Stimulated activated naive B cell treated with anti-CD40 and anti-IgM and Interleukin-4, amounts not matched to agents 10 μg/mL and 1 μg/mL and 100 μg/mL, for 72 hours (primary cell): ENCODE measurements at regions not wholly inside any gene's neighbourhood (a gene's known extent, or its start where the extent isn't known, plus 50 kb on each side); places are given as distances from the start of the nearest gene placed in this dataset.

Source experiments
- ATAC-seq, 2 donors: fragments of 150-1000 bp; cut with Tn5 transposase; replicated peaks; 2 replicates each; pipeline ENCODE4 v1.10.0; 2021; ENCODE audit warnings: moderate library complexity in 1 of 2
- DNase-seq: peaks from one replicate; pipeline ENCODE4 v3.0.0; 2021
- H3K27ac Mint-ChIP-seq: one replicate; pipeline ENCODE4 v1.8.0; 2022; ENCODE audit warnings: mild to moderate bottlenecking, mixed read lengths
- H3K27me3 Mint-ChIP-seq, 2 donors: one replicate each; pipeline ENCODE4 v1.8.0; 2022; ENCODE audit warnings: mixed read lengths in 2 of 2
- H3K36me3 Mint-ChIP-seq, 2 donors: one replicate each; pipeline ENCODE4 v1.8.0; 2022; ENCODE audit warnings: mixed read lengths in 2 of 2, mild to moderate bottlenecking in 1 of 2
- H3K4me1 Mint-ChIP-seq, 2 donors: one replicate each; pipeline ENCODE4 v1.8.0; 2022; ENCODE audit warnings: mixed read lengths in 2 of 2, mild to moderate bottlenecking in 1 of 2
- H3K4me3 Mint-ChIP-seq, 2 donors: one replicate each; pipeline ENCODE4 v1.8.0; 2022; ENCODE audit warnings: mild to moderate bottlenecking in 2 of 2, mixed read lengths in 2 of 2, moderate library complexity in 1 of 2
- H3K9me3 Mint-ChIP-seq, 2 donors: one replicate each; pipeline ENCODE4 v1.8.0; 2022; ENCODE audit warnings: mixed read lengths in 2 of 2, mild to moderate bottlenecking in 1 of 2

DNA sequence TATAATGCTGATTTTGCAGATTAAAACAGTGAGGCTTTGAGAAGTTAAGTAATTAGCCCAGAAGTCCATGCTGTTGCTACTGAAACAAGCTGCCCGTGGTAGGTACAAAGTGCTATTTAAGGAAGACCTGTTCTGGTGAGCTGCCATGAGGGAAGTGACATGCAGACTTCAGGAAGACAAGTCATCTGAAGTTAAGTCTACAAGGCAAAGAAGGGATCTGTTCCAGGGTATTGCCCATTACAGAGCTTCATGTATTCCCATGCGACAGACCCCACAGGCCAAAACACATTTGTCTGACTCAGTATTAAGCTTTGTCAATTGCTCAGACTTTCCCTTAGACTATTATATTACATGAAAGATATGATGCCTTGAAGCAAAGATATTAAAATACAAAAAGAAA lies 520.8 kb downstream of the FBXO15 start:
- H3K4me1 Mint-ChIP-seq = no peaks in the 10 kb centered on the region
- ATAC-seq = no peak
- no peak overlapping the region for H3K27ac Mint-ChIP-seq
- H3K36me3 Mint-ChIP-seq = no peaks in the 10 kb centered on the region
- DNase-seq = no peak
- no peak overlapping the region for H3K4me3 Mint-ChIP-seq
- peaks cover 0 to 7% of the 10 kb centered on the region in 2 donors for H3K27me3 Mint-ChIP-seq
- no peaks in the 10 kb centered on the region for H3K9me3 Mint-ChIP-seq

DNA sequence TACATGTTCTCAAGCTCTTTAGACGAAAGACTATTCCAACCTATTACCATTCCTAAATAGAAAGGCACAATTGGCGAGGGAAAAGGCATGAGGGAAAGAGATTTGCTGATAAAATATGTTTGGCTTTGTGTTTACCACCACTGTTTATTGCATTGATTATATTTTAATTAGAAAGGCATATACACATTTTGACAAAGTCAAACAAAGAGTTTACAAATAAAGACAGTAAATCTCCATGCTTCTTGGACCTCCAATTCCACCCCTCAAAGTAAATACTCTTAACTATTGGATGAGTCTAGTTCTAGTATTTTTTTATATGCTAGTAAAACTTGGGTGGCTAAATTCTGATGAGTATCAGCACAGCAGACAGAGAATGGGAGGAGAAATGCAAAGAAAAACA lies 521.4 kb downstream of the FBXO15 start:
- no peak overlapping the region for H3K27ac Mint-ChIP-seq
- no peaks in the 10 kb centered on the region for H3K9me3 Mint-ChIP-seq
- H3K4me1 Mint-ChIP-seq = no peaks in the 10 kb centered on the region
- no peaks in the 10 kb centered on the region for H3K36me3 Mint-ChIP-seq
- H3K27me3 Mint-ChIP-seq = peaks cover 0 to 7% of the 10 kb centered on the region in 2 donors
- no peak for ATAC-seq
- DNase-seq = no peak
- no peak overlapping the region for H3K4me3 Mint-ChIP-seq

DNA sequence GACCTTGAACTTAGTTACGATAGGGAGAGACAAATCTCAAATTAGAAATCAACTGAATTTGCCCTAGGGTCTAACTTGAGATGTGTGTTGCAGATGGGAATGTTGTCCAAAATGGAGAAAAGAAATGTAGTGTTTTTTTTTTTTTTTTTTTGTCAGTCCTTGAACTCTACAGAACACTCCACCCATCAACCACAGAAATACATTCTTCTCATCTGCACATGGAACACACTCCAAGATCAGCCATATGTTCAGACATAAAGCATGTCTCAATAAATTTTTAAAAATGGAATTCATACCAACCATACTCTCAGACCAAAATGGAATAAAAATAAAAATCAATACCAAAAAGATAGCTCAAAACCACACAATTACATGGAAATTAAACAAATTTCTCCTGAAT lies 526.5 kb downstream of the FBXO15 start:
- Mint-ChIP-seq H3K9me3 (no peaks in the 10 kb centered on the region), H3K4me1 (no peaks in the 10 kb centered on the region), H3K4me3 (no peak overlapping the region), H3K27me3 (peaks cover 5 to 7% of the 10 kb centered on the region in 2 donors), H3K27ac (no peak overlapping the region), H3K36me3 (no peaks in the 10 kb centered on the region)
- ATAC-seq = no peak
- DNase-seq = no peak

DNA sequence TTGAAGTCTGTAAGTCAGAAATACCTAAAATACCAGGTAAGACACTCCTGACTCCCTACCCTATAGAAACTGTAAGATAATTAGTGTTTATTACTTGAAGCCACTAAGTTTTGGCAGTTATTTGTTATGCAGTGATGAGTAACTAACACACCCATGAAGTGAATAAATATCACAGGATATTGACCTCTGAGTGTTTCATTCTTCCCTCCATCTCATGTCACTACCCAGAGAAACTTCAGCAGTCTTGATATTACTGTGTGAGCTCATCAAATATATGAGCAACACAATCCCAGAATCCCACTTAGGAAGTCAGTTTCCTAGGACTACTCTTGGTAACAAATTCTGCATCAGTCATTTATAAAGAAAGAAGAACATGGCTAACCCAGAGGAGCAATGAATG lies 529.7 kb downstream of the FBXO15 start:
- no peak for ATAC-seq
- Mint-ChIP-seq H3K36me3 (no peaks in the 10 kb centered on the region), H3K27me3 (peaks cover 5 to 7% of the 10 kb centered on the region in 2 donors), H3K4me3 (no peak overlapping the region), H3K4me1 (no peaks in the 10 kb centered on the region), H3K9me3 (no peaks in the 10 kb centered on the region), H3K27ac (no peak overlapping the region)
- DNase-seq = no peak

DNA sequence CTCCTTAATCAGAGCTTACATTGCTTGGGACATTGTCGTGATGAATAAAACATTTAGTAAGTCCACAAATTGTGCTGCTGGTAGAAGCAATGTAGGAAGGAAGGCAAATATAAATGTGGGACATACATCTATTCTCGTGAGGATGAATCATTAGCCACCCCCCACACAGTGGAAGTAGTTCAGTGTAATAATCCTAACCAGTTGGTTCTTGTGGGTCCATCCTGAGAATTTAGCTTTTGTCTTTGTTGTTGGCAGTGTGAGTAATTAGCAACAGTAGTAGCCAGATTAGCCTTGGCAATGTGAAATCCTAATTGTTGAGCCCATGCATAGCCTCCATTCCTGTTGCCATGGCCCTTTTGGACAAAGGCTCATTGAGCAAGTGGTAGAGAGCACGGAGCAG lies 532.1 kb downstream of the FBXO15 start:
- Mint-ChIP-seq H3K36me3 (no peaks in the 10 kb centered on the region), H3K27ac (no peak overlapping the region), H3K27me3 (peaks cover 0 to 5% of the 10 kb centered on the region in 2 donors), H3K9me3 (no peaks in the 10 kb centered on the region), H3K4me1 (no peaks in the 10 kb centered on the region), H3K4me3 (no peak overlapping the region)
- ATAC-seq (no peak), DNase-seq (no peak)

DNA sequence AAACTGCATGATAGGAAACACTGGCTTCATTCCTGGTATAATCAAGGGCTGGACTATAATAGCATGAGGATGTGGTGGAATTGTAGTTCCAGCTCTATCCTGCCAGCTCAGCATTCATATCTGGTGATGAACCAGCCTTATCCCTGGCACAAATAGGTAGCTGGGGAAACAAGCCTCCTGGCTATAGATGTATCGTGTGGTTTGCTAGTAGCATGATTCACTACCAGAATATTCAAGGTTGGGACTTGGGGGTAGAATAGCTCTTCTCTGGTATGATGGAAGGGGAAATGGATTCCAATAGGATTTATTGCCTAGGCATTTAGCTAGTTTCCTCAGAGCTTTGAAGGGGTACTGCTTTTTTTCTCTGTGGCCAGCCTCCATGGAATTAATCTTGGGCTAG lies 532.8 kb downstream of the FBXO15 start:
- H3K9me3 Mint-ChIP-seq = no peaks in the 10 kb centered on the region
- no peaks in the 10 kb centered on the region for H3K36me3 Mint-ChIP-seq
- no peak for DNase-seq
- peaks cover 0 to 5% of the 10 kb centered on the region in 2 donors for H3K27me3 Mint-ChIP-seq
- H3K4me1 Mint-ChIP-seq = no peaks in the 10 kb centered on the region
- ATAC-seq = no peak
- no peak overlapping the region for H3K27ac Mint-ChIP-seq
- H3K4me3 Mint-ChIP-seq = no peak overlapping the region

DNA sequence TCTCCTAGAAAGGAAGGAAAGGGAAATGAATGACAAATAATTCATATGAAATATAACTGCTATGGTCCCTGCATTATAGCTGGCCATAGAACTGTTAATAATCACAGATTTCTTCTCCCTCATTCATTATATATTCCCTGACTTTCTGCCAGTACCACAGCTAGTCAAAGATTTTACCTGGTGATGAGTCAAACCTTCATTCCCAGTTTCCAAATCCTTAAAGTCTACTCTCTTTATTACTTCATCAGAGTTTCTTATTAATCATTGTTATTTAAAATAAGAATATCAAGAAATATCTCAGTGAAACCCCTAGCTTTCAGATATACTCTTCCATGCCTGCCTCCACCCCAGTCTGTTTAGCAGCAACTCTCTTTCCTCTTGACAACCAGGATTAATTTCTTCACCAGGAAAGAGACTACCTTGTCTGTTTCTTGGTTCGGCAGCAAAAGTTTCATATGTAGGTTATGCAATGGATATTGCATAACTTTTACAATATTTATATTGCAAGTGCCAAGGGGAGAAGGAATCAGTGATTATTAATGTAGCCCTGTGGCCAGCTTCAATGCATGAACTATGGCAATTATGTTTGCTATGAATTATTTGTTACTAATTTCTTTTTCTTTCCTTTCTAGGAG lies 533.8 kb downstream of the FBXO15 start:
- DNase-seq = no peak
- H3K4me3 Mint-ChIP-seq = no peak overlapping the region
- H3K9me3 Mint-ChIP-seq = no peaks in the 10 kb centered on the region
- no peak overlapping the region for H3K27ac Mint-ChIP-seq
- no peak for ATAC-seq
- peaks cover 0 to 5% of the 10 kb centered on the region in 2 donors for H3K27me3 Mint-ChIP-seq
- no peaks in the 10 kb centered on the region for H3K36me3 Mint-ChIP-seq
- H3K4me1 Mint-ChIP-seq = no peaks in the 10 kb centered on the region

DNA sequence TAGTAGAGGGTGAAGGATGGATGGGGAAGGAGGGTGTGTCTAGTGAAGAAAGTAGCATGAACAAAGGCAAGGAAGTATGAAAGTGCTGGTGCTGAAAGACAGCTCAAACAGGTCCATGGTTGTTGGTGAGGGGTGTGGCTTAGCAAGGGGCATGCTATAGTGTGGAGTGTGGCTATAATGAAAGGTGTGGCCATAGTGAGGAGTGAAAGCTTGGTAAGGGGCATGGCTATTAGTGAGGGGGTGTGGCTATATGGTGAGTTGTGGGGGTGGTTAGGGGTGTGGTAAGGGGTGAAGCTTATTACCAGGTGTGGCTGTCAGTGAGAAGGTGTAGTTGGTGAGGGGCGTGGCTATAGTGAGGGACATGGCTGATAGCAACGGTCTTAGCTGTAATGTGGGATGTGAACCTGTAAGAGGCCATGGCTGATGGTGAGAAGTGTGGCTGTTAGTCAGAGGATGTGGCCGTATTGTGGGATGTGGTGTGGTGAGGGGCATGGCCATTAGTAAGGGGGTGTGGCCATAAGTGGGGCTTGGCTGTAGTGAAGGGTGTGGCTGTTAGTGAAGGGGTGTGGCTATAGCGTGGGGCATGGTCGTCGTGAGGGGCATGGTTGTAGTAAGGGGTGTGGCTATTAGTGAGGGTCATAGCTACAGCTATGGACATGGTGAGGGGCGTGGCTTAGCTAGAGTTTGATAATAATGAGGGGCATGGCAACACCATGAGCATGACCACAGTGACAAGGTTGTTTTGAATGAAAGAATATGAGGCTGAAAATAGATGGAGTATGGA lies 549.6 kb downstream of the FBXO15 start:
- ATAC-seq = no peak
- peaks cover 6 to 7% of the 10 kb centered on the region in 2 donors for H3K9me3 Mint-ChIP-seq
- H3K36me3 Mint-ChIP-seq = no peaks in the 10 kb centered on the region
- no peak overlapping the region for H3K27ac Mint-ChIP-seq
- DNase-seq = no peak
- H3K4me3 Mint-ChIP-seq = no peak overlapping the region
- no peaks in the 10 kb centered on the region for H3K27me3 Mint-ChIP-seq
- no peaks in the 10 kb centered on the region for H3K4me1 Mint-ChIP-seq

DNA sequence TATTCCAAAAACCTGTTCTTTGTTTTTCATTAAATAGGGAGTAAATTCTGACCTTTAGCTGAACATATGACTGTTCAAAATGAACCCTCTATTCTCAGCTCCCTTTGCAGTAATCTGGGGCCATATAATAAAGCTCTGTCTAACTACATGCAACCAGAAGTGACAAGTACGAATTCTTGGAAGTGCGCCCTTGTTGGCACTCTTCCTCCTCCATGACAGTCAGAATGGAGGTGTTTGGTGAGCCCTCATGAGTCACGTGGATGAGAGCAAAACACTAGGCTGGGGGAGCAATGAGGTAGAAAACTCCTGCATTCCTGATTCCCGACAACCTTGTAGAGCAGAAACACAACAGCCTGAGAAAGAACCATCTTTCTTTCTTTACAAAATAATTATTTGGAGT lies 552.9 kb downstream of the FBXO15 start:
- no peak for DNase-seq
- no peak overlapping the region for H3K4me3 Mint-ChIP-seq
- H3K27ac Mint-ChIP-seq = no peak overlapping the region
- H3K4me1 Mint-ChIP-seq = no peaks in the 10 kb centered on the region
- H3K27me3 Mint-ChIP-seq = no peaks in the 10 kb centered on the region
- H3K9me3 Mint-ChIP-seq = peaks cover 6 to 7% of the 10 kb centered on the region in 2 donors
- H3K36me3 Mint-ChIP-seq = no peaks in the 10 kb centered on the region
- no peak for ATAC-seq

DNA sequence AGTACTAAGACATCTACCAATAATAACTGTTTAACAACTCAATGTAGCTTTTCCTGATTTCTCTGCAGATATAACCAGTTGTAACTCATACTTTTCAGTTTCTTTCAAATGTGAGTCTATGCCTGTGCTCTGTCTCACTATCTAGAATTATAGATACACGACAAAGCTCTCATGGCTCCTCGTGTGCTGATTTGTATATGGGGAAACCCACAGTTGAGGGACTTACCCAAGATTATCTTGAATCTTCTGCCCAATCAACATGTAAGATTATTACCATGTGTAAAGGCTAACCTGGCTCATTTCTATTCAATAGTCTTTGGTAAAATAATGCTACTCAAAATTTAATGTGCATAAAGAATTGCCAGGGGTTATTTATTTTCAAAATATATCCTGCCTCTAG lies 554.4 kb downstream of the FBXO15 start:
- no peak for DNase-seq
- H3K36me3 Mint-ChIP-seq = no peaks in the 10 kb centered on the region
- H3K4me3 Mint-ChIP-seq = no peak overlapping the region
- no peak overlapping the region for H3K27ac Mint-ChIP-seq
- H3K27me3 Mint-ChIP-seq = no peaks in the 10 kb centered on the region
- no peaks in the 10 kb centered on the region for H3K4me1 Mint-ChIP-seq
- peak; percentile 38 to 51 for ATAC-seq
- peaks cover 6 to 7% of the 10 kb centered on the region in 2 donors for H3K9me3 Mint-ChIP-seq

DNA sequence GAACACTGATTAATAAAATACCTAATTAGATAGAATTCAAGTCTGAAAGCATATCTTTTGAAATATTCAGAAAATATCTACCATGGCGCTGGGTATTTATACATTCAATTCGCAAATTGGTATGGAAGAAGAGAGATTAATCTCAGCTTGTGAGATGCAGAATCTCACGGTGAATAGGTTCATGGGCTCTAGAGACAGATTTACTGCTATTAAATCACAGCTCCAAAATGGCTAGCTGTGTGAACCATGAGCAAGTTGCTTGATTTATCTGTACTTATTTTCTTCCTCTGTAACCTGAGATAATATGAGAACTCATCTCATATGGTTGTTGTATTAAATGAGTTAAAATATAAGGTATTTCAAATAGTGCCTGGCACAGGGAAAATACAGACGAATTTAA lies 556.7 kb downstream of the FBXO15 start:
- Mint-ChIP-seq H3K27ac (no peak overlapping the region), H3K27me3 (no peaks in the 10 kb centered on the region), H3K36me3 (no peaks in the 10 kb centered on the region), H3K9me3 (no peaks in the 10 kb centered on the region), H3K4me3 (no peak overlapping the region), H3K4me1 (no peaks in the 10 kb centered on the region)
- ATAC-seq (no peak), DNase-seq (no peak)

DNA sequence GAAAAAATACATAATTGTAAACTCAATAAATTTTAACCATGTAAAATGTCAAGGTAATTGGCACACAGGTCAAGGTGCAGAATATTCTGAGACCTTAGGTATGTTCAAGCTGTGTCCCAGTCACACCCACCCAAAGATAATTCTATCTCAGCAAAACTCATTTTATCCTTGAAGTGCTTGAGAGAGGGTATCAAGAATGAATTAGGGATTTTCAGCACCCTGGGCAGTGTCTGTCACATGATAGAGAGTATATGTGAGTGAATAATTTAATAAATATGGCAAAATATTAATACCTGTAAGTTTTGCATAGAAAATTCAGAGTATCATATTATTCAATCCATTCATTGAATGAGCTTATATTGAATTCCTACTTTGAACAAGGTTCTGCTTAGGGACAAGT lies 567.9 kb downstream of the FBXO15 start:
- H3K27ac Mint-ChIP-seq = no peak overlapping the region
- H3K27me3 Mint-ChIP-seq = no peaks in the 10 kb centered on the region
- no peaks in the 10 kb centered on the region for H3K36me3 Mint-ChIP-seq
- H3K9me3 Mint-ChIP-seq = no peaks in the 10 kb centered on the region
- no peak overlapping the region for H3K4me3 Mint-ChIP-seq
- H3K4me1 Mint-ChIP-seq = no peaks in the 10 kb centered on the region
- ATAC-seq = no peak
- DNase-seq = no peak

DNA sequence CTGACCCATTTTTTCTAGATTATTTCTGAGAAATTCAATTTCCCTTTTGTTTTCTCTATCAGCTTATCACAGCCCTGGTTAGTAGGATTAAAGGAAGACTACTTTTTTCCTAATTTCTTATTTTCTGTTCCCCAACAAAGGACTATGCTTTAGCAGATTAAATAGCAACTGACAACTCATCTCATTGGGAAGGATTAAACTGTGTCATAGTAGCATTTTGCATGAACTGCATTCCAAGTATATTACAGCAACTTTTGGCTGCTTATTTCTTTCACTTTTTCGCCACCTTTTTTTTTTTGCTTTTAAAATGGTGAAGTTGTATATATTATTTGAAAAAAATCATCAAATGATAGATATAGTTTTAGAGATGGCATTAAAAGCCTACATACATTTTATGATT lies 570.3 kb downstream of the FBXO15 start:
- no peak for DNase-seq
- H3K36me3 Mint-ChIP-seq = no peaks in the 10 kb centered on the region
- no peaks in the 10 kb centered on the region for H3K27me3 Mint-ChIP-seq
- H3K27ac Mint-ChIP-seq = no peak overlapping the region
- H3K4me1 Mint-ChIP-seq = no peaks in the 10 kb centered on the region
- ATAC-seq = no peak
- no peaks in the 10 kb centered on the region for H3K9me3 Mint-ChIP-seq
- H3K4me3 Mint-ChIP-seq = no peak overlapping the region

DNA sequence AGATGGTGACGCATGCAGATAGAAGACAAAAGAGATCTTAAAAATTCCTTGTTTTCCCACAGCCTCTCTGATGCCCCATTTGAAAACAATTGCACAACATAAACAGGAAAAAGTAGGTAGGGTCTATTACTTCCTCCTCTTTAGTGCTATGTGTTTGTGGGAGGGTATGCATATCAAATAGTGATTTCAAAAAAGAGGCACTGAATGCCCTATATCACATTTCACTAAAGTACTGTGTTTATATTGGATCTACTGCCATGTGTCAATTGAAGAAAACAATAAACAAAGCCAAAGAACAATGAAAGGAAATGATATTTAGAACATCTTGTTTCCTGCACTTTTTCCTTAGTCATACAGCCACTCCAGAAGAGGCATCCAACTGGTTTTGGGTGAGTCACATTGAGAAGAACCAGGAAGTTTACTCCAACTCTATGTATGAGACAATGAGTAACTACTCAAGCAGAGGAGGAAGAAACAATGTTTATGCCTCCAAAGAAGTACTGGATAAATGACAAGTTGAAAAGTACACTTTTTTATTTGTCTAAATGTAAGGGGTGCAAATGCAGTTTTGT lies 583.6 kb downstream of the FBXO15 start:
- DNase-seq (no peak), ATAC-seq (no peak)
- Mint-ChIP-seq H3K36me3 (no peaks in the 10 kb centered on the region), H3K27me3 (no peaks in the 10 kb centered on the region), H3K9me3 (no peaks in the 10 kb centered on the region), H3K4me1 (no peaks in the 10 kb centered on the region), H3K27ac (no peak overlapping the region), H3K4me3 (no peak overlapping the region)

DNA sequence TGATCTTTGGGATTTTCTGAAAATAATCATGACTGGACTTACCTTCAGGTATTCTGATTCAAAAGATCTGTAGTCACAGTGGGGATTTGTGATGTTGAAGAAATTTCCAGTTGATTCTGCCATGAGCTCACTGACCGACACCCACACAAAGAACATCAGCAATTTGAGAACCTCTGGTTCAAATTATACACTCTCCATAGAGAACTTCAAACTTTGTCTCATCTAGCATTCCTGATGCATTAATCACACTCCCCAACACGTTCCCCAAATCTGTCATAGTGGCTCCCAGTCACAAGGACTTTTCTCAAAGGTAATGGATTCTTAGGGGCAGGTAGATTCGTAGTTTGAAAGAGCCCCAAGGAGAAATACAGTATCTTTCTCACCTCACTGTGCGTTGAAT lies 584.3 kb downstream of the FBXO15 start:
- Mint-ChIP-seq H3K4me3 (no peak overlapping the region), H3K9me3 (no peaks in the 10 kb centered on the region), H3K27ac (no peak overlapping the region), H3K27me3 (no peaks in the 10 kb centered on the region), H3K4me1 (no peaks in the 10 kb centered on the region), H3K36me3 (no peaks in the 10 kb centered on the region)
- ATAC-seq (no peak), DNase-seq (no peak)
